ENCODE measurements at regions not wholly inside any gene's neighbourhood (a gene's known extent, or its start where the extent isn't known, plus 50 kb on each side); places are given as distances from the start of the nearest gene placed in this dataset.

- TF ChIP-seq, protein P1, sequence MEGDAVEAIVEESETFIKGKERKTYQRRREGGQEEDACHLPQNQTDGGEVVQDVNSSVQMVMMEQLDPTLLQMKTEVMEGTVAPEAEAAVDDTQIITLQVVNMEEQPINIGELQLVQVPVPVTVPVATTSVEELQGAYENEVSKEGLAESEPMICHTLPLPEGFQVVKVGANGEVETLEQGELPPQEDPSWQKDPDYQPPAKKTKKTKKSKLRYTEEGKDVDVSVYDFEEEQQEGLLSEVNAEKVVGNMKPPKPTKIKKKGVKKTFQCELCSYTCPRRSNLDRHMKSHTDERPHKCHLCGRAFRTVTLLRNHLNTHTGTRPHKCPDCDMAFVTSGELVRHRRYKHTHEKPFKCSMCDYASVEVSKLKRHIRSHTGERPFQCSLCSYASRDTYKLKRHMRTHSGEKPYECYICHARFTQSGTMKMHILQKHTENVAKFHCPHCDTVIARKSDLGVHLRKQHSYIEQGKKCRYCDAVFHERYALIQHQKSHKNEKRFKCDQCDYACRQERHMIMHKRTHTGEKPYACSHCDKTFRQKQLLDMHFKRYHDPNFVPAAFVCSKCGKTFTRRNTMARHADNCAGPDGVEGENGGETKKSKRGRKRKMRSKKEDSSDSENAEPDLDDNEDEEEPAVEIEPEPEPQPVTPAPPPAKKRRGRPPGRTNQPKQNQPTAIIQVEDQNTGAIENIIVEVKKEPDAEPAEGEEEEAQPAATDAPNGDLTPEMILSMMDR (IDR thresholded peaks at IDR 0.05) = no peak
- TF ChIP-seq POLR2A (IDR thresholded peaks at IDR 0.05) = no peak
These were observed 267.6 kb upstream of the TNC start for GRCh38 chr9:115385383-115386122.
